ENCODE measurements at regions not wholly inside any gene's neighbourhood (a gene's known extent, or its start where the extent isn't known, plus 50 kb on each side); places are given as distances from the start of the nearest gene placed in this dataset.

GRCh38 chrX:39140581-39140980, 339.3 kb downstream of the MID1IP1 start:
- no peak for DNase-seq (ENCODE audit: low read depth in 3 of 3)

- DNase-seq (ENCODE audit: low read depth in 3 of 3), result no peak
Observed at GRCh38 chrX:39144323-39144722, 343.1 kb downstream of the MID1IP1 start.

- no peak for DNase-seq (ENCODE audit: low read depth in 3 of 3)
Observed at GRCh38 chrX:39144956-39145355, 343.7 kb downstream of the MID1IP1 start.

GRCh38 chrX:39145859-39146258, 344.6 kb downstream of the MID1IP1 start:
- no peak for DNase-seq (ENCODE audit: low read depth in 3 of 3)

GRCh38 chrX:39149761-39150160, 348.5 kb downstream of the MID1IP1 start:
- DNase-seq (ENCODE audit: low read depth in 3 of 3), result peak; percentile 28 to 60 (median 47)

GRCh38 chrX:39150220-39150619, 349.0 kb downstream of the MID1IP1 start:
- DNase-seq (ENCODE audit: low read depth in 3 of 3), result no peak

- no peak for DNase-seq (ENCODE audit: low read depth in 3 of 3)
Observed at GRCh38 chrX:39150621-39151020, 349.4 kb downstream of the MID1IP1 start.

GRCh38 chrX:39152106-39152649, 350.9 kb downstream of the MID1IP1 start:
- peak in 1 of 3 donors; percentile 22 for DNase-seq (ENCODE audit: low read depth in 3 of 3)

- no peak for DNase-seq (ENCODE audit: low read depth in 3 of 3)
Observed at GRCh38 chrX:39156051-39156450, 354.8 kb downstream of the MID1IP1 start.

GRCh38 chrX:39157006-39157405, 355.7 kb downstream of the MID1IP1 start:
- DNase-seq (ENCODE audit: low read depth in 3 of 3), result no peak

- DNase-seq (ENCODE audit: low read depth in 3 of 3), result no peak
Observed at GRCh38 chrX:39157796-39158195, 356.5 kb downstream of the MID1IP1 start.

GRCh38 chrX:39158801-39159657, 357.8 kb downstream of the MID1IP1 start:
- no peak for DNase-seq (ENCODE audit: low read depth in 3 of 3)

- no peak for DNase-seq (ENCODE audit: low read depth in 3 of 3)
Observed at GRCh38 chrX:39159921-39160507, 358.8 kb downstream of the MID1IP1 start.

- DNase-seq (ENCODE audit: low read depth in 3 of 3), result no peak
Observed at GRCh38 chrX:39161611-39162255, 360.5 kb downstream of the MID1IP1 start.

- DNase-seq (ENCODE audit: low read depth in 3 of 3), result peak; percentile 30 to 34 (median 33)
Observed at GRCh38 chrX:39162322-39162735, 361.1 kb downstream of the MID1IP1 start.

- DNase-seq (ENCODE audit: low read depth in 3 of 3), result peak in 1 of 3 donors; percentile 45
Observed at GRCh38 chrX:39163581-39164126, 362.4 kb downstream of the MID1IP1 start.

- no peak for DNase-seq (ENCODE audit: low read depth in 3 of 3)
Observed at GRCh38 chrX:39164212-39164611, 363.0 kb downstream of the MID1IP1 start.

- DNase-seq (ENCODE audit: low read depth in 3 of 3), result no peak
Observed at GRCh38 chrX:39165185-39165584, 363.9 kb downstream of the MID1IP1 start.

GRCh38 chrX:39165773-39166172, 364.5 kb downstream of the MID1IP1 start:
- no peak for DNase-seq (ENCODE audit: low read depth in 3 of 3)

- DNase-seq (ENCODE audit: low read depth in 3 of 3), result no peak
Observed at GRCh38 chrX:39167791-39168190, 366.5 kb downstream of the MID1IP1 start.

- DNase-seq (ENCODE audit: low read depth in 3 of 3), result no peak
Observed at GRCh38 chrX:39168609-39169008, 367.4 kb downstream of the MID1IP1 start.

GRCh38 chrX:39169976-39170375, 368.7 kb downstream of the MID1IP1 start:
- no peak for DNase-seq (ENCODE audit: low read depth in 3 of 3)
